Cardiac fibroblast (primary cell): ENCODE measurements at regions not wholly inside any gene's neighbourhood (a gene's known extent, or its start where the extent isn't known, plus 50 kb on each side); places are given as distances from the start of the nearest gene placed in this dataset.

ENCODE experiments used
- DNase-seq, 2 donors: peaks; one replicate each; pipeline versions ENCODE4 v3.0.0 to v3.0.0-alpha.2; 2010; ENCODE audit warnings: low read depth in 2 of 2
- H3K4me3 ChIP-seq, 2 donors: replicated peaks in 1 of 2; 1 replicate in 1 of 2; 2 replicates in 1 of 2; pipeline ENCODE4 v1.5.1; 2011; ENCODE audit warnings: low read depth in 2 of 2, low read length in 2 of 2, mild to moderate bottlenecking in 2 of 2, moderate library complexity in 1 of 2
- CTCF ChIP-seq: IDR thresholded peaks from one replicate; pipeline ENCODE4 v1.5.1; 2011; ENCODE audit warnings: low read depth, mild to moderate bottlenecking, low read length, inconsistent platforms

GRCh38 chr5:104353371-104353770, 790.8 kb upstream of the NUDT12 start:
- DNase-seq, result no peak
- TF ChIP-seq CTCF, result no peak
- no peak overlapping the region for H3K4me3 ChIP-seq

DNA sequence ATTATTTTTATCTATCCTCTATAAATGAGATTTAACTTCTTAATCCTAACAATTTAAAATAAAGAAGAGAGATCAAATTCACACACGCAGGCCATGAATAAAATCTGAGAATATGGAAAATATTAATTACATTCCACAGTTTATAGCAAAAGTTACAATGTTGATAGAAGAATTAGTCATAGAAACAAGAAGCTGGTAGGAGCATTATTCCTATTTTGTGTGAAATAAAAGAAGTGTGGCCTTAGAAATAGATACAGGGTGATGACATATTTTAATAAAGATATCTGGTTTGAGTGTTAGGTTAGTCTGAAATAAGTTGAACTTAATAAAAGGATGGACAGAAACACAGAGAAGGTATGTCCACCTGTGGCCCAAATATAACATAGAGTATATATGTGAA, 790.4 kb upstream of the NUDT12 start:
- DNase-seq, result no peak
- no peak for TF ChIP-seq CTCF
- H3K4me3 ChIP-seq, result no peak overlapping the region

DNA sequence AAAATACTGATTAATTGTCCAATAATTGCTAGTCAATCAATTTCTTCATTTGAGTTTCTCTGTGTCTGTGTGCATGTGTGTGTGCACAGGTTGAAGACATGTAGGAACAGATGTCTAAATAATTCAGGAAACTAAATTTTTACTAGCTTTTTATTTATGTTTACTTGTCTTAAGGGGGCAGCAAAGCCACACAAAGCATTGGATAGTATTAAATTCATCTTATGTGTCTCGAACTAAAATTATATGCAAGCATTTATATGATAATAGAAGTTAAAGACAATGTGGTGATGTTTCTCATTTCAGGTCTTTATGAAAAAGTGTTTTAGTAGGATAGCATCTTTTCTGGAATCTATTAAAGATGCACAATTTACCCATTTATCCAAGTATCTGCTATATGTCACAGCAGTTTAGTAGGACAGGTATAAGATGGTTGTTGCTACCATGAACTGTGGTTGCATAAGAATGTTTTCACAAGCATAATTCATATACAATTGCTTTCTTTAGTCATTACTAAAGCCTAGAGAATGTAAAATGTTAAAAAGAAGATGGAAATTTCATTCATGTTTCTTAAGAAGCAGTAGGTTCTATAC, 784.6 kb upstream of the NUDT12 start:
- peak; percentile 58 to 63 for DNase-seq
- TF ChIP-seq CTCF, result peak; percentile 20

GRCh38 chr5:104345222-104346016, 782.8 kb upstream of the NUDT12 start:
- peak; percentile 12 to 18 for DNase-seq
- peak overlapping the region in 1 of 2 donors; percentile 11 for H3K4me3 ChIP-seq
- TF ChIP-seq CTCF, result no peak

More for the DNA sequence above, 784.6 kb upstream of the NUDT12 start:
- H3K4me3 ChIP-seq, result no peak overlapping the region

DNA sequence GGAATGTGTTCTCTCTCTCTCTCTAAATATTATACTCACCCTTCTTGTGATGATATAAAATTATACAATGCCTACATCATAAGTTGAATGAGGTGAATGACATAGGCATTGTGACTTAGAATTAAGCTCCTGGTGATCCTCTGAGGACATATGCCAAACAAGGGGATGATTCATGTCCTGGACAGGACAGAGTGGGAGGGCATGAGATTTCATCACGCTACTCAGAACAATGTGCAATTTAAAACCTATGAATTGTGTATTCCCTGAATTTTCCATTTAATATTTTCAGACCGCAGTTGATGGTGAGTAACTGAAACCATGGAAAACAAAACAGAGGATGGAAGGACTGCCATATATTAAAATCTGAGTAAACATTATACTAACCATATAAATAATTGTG, 782.2 kb upstream of the NUDT12 start:
- peak; percentile 50 to 79 for DNase-seq
- no peak overlapping the region for H3K4me3 ChIP-seq
- TF ChIP-seq CTCF, result no peak

DNA sequence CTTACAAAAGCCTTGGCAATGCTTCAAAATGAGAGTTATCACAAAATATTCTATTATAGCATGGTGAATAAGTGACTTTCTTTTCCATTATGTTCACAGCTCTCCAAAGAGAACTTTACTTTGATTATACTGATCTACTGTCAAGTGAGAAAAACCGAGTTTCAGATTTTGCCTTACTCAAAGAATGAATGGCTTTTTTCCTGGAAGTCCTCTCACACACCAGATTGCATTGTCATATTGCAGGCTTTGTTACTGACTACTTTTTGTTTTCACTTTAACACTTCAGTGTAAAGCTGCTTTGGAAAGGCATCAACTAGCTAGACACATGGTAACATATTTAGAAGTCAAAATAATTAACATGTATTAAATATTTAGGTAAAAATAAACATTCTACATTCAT, 765.2 kb upstream of the NUDT12 start:
- no peak for TF ChIP-seq CTCF
- no peak for DNase-seq

More for the DNA sequence above, 765.2 kb upstream of the NUDT12 start:
- H3K4me3 ChIP-seq, result no peak overlapping the region
